ENCODE measurements at regions not wholly inside any gene's neighbourhood (a gene's known extent, or its start where the extent isn't known, plus 50 kb on each side); places are given as distances from the start of the nearest gene placed in this dataset.

DNA sequence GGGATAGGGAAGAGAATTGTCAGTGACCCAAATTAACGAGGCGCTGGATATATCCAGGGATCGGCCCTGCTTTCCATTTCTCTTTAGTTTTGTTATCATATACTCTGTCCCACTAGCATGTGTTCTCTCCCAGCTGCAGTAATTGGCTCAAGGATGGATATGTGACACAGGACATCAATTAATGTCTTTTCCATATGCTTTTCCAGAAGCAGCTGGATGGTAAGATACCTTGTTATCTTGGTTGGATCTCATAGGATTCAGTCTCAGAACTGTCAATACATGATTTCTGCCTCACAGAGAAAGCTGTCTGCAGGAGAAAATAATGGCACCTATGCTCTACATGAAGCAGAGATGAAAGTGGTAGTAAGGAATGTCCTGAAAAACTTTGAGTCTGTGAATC is 157.1 kb upstream of the SPRY2 start:
- TF ChIP-seq CTCF (IDR thresholded peaks at IDR 0.05; ENCODE audit: poor library complexity) (no peak), EZH2phosphoT487 (IDR thresholded peaks at IDR 0.05; ENCODE audit: low read depth, severe bottlenecking, unreplicated experiment) (no peak), EZH2 (IDR thresholded peaks at IDR 0.05; ENCODE audit: borderline replicate concordance) (no peak)

All from hepatocyte (in vitro differentiated cells).